ENCODE measurements at regions not wholly inside any gene's neighbourhood (a gene's known extent, or its start where the extent isn't known, plus 50 kb on each side); places are given as distances from the start of the nearest gene placed in this dataset.

DNA sequence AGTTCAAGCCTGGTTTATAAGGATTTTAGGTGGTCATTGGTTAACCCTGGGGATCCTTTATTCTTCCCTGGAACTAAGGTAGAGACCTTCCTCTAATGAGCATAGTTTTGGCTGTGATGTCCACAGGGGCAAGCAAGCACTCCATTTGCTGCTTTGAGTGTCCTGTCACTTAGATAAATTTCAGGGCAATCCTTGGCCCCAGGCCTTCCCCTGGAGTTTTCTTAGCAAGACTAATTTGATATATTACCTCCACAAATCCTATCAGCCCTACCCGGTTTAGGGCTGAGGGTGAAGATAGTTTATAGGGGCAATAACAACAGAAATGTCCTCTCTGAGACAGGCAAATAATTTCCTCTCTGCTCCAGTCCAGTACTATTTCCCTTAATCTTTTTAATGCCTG, 166.6 kb downstream of the CYYR1 start:
- TF ChIP-seq, protein P1, sequence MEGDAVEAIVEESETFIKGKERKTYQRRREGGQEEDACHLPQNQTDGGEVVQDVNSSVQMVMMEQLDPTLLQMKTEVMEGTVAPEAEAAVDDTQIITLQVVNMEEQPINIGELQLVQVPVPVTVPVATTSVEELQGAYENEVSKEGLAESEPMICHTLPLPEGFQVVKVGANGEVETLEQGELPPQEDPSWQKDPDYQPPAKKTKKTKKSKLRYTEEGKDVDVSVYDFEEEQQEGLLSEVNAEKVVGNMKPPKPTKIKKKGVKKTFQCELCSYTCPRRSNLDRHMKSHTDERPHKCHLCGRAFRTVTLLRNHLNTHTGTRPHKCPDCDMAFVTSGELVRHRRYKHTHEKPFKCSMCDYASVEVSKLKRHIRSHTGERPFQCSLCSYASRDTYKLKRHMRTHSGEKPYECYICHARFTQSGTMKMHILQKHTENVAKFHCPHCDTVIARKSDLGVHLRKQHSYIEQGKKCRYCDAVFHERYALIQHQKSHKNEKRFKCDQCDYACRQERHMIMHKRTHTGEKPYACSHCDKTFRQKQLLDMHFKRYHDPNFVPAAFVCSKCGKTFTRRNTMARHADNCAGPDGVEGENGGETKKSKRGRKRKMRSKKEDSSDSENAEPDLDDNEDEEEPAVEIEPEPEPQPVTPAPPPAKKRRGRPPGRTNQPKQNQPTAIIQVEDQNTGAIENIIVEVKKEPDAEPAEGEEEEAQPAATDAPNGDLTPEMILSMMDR (conservative IDR thresholded peaks at IDR 0.05; ENCODE audit: low read depth, low read length) = no peak
- no peak for TF ChIP-seq EZH2 (IDR thresholded peaks at IDR 0.05; ENCODE audit: low read length, unreplicated experiment)
- TF ChIP-seq EZH2phosphoT487 (IDR thresholded peaks at IDR 0.05; ENCODE audit: borderline replicate concordance, low read length) = no peak
